ENCODE measurements at regions not wholly inside any gene's neighbourhood (a gene's known extent, or its start where the extent isn't known, plus 50 kb on each side); places are given as distances from the start of the nearest gene placed in this dataset.
A peak's percentile ranks its signal among the peaks of the same experiment; 100 is the strongest.

- POLR2A ChIA-PET: no interaction called here
- peaks cover 31% of the 10 kb centered on the region for H3K4me1 Mint-ChIP-seq (ENCODE audit: low read depth)
- no peaks in the 10 kb centered on the region for H3K9me3 Mint-ChIP-seq (ENCODE audit: insufficient read depth)
- peaks cover 6% of the 10 kb centered on the region for H3K36me3 Mint-ChIP-seq (ENCODE audit: low read depth)
- H3K4me3 Mint-ChIP-seq: no peak overlapping the region
- ATAC-seq (no peak), DNase-seq (no peak)
- no peak overlapping the region for H3K27ac Mint-ChIP-seq
- CTCF ChIA-PET: interaction anchor here (4.4 to 5.8 kb wide), 3 partner anchors 45 to 379 kb away, joined by 40 to 108 read pairs (median 70); no protein-coding TSS in a partner anchor
- no peaks in the 10 kb centered on the region for H3K27me3 Mint-ChIP-seq (ENCODE audit: low read depth)
Observed at GRCh38 chr1:172824209-172824608, 165.3 kb downstream of the FASLG start.

- no peak overlapping the region for H3K27ac Mint-ChIP-seq
- CTCF ChIA-PET: interaction anchor here (0.7 to 5.8 kb wide), 46 partner anchors 7 to 603 kb away, joined by 3 to 108 read pairs (median 4); partner anchors contain the start of gene TNFSF4
- no peak overlapping the region for H3K4me3 Mint-ChIP-seq
- H3K9me3 Mint-ChIP-seq (ENCODE audit: insufficient read depth): no peaks in the 10 kb centered on the region
- H3K27me3 Mint-ChIP-seq (ENCODE audit: low read depth): no peaks in the 10 kb centered on the region
- peaks cover 9% of the 10 kb centered on the region for H3K36me3 Mint-ChIP-seq (ENCODE audit: low read depth)
- peaks cover 26% of the 10 kb centered on the region for H3K4me1 Mint-ChIP-seq (ENCODE audit: low read depth)
- ATAC-seq (peak; percentile 55), DNase-seq (no peak)
- POLR2A ChIA-PET: interaction anchor here (0.6 to 0.8 kb wide), 4 partner anchors 37 to 380 kb away, joined by 3 read pairs; no protein-coding TSS in a partner anchor
Observed at GRCh38 chr1:172826096-172826741, 167.3 kb downstream of the FASLG start.

- POLR2A ChIA-PET: interaction anchor here (0.6 kb wide), 1 partner anchor 9 kb away, joined by 4 read pairs; no protein-coding TSS in a partner anchor
Observed at GRCh38 chr1:172827301-172827700, 168.4 kb downstream of the FASLG start.

GRCh38 chr1:172827841-172828240, 168.9 kb downstream of the FASLG start:
- H3K27me3 Mint-ChIP-seq (ENCODE audit: low read depth): no peaks in the 10 kb centered on the region
- H3K27ac Mint-ChIP-seq: no peak overlapping the region
- no peak overlapping the region for H3K4me3 Mint-ChIP-seq
- CTCF ChIA-PET: interaction anchor here (1.0 to 5.8 kb wide), 16 partner anchors 9 to 602 kb away, joined by 3 to 108 read pairs (median 7); partner anchors contain the start of gene TNFSF4
- peak; percentile 81 for ATAC-seq
- peaks cover 32% of the 10 kb centered on the region for H3K4me1 Mint-ChIP-seq (ENCODE audit: low read depth)
- peaks cover 9% of the 10 kb centered on the region for H3K36me3 Mint-ChIP-seq (ENCODE audit: low read depth)
- POLR2A ChIA-PET: interaction anchor here (0.6 kb wide), 1 partner anchor 10 kb away, joined by 4 read pairs; no protein-coding TSS in a partner anchor
- peak; percentile 53 for DNase-seq
- H3K9me3 Mint-ChIP-seq (ENCODE audit: insufficient read depth): no peaks in the 10 kb centered on the region

More at GRCh38 chr1:172827301-172827700, 168.4 kb downstream of the FASLG start:
- H3K9me3 Mint-ChIP-seq (ENCODE audit: insufficient read depth): no peaks in the 10 kb centered on the region
- peaks cover 27% of the 10 kb centered on the region for H3K4me1 Mint-ChIP-seq (ENCODE audit: low read depth)
- no peaks in the 10 kb centered on the region for H3K27me3 Mint-ChIP-seq (ENCODE audit: low read depth)
- no peak overlapping the region for H3K27ac Mint-ChIP-seq
- ATAC-seq: no peak
- CTCF ChIA-PET: interaction anchor here (1.0 to 5.8 kb wide), 27 partner anchors 8 to 602 kb away, joined by 3 to 108 read pairs (median 6); partner anchors contain the start of gene TNFSF4
- no peak for DNase-seq
- H3K36me3 Mint-ChIP-seq (ENCODE audit: low read depth): peaks cover 9% of the 10 kb centered on the region
- no peak overlapping the region for H3K4me3 Mint-ChIP-seq

- peaks cover 52% of the 10 kb centered on the region for H3K4me1 Mint-ChIP-seq (ENCODE audit: low read depth)
- H3K9me3 Mint-ChIP-seq (ENCODE audit: insufficient read depth): no peaks in the 10 kb centered on the region
- peak; percentile 29 for DNase-seq
- H3K36me3 Mint-ChIP-seq (ENCODE audit: low read depth): peaks cover 16% of the 10 kb centered on the region
- CTCF ChIA-PET: interaction anchor here (1.3 kb wide), 1 partner anchor 370 kb away, joined by 3 read pairs; no protein-coding TSS in a partner anchor
- POLR2A ChIA-PET: no interaction called here
- peak overlapping the region; percentile 0 for H3K27ac Mint-ChIP-seq
- H3K27me3 Mint-ChIP-seq (ENCODE audit: low read depth): peaks cover 2% of the 10 kb centered on the region
- no peak overlapping the region for H3K4me3 Mint-ChIP-seq
- no peak for ATAC-seq
Observed at GRCh38 chr1:172832006-172832725, 173.3 kb downstream of the FASLG start.

GRCh38 chr1:172833954-172834353, 175.1 kb downstream of the FASLG start:
- no peak overlapping the region for H3K27ac Mint-ChIP-seq
- peaks cover 70% of the 10 kb centered on the region for H3K4me1 Mint-ChIP-seq (ENCODE audit: low read depth)
- H3K4me3 Mint-ChIP-seq: no peak overlapping the region
- no peak for DNase-seq
- H3K9me3 Mint-ChIP-seq (ENCODE audit: insufficient read depth): no peaks in the 10 kb centered on the region
- H3K36me3 Mint-ChIP-seq (ENCODE audit: low read depth): peaks cover 16% of the 10 kb centered on the region
- peaks cover 2% of the 10 kb centered on the region for H3K27me3 Mint-ChIP-seq (ENCODE audit: low read depth)
- CTCF ChIA-PET: interaction anchor here (3.0 kb wide), 1 partner anchor 90 kb away, joined by 10 read pairs; no protein-coding TSS in a partner anchor
- ATAC-seq: no peak
- POLR2A ChIA-PET: no interaction called here

- Mint-ChIP-seq H3K4me3 (no peak overlapping the region), H3K27me3 (ENCODE audit: low read depth) (peaks cover 2% of the 10 kb centered on the region), H3K27ac (no peak overlapping the region), H3K9me3 (ENCODE audit: insufficient read depth) (no peaks in the 10 kb centered on the region), H3K4me1 (ENCODE audit: low read depth) (peaks cover 69% of the 10 kb centered on the region), H3K36me3 (ENCODE audit: low read depth) (peaks cover 12% of the 10 kb centered on the region)
- no peak for DNase-seq
- POLR2A ChIA-PET: no interaction called here
- CTCF ChIA-PET: interaction anchor here (3.0 kb wide), 1 partner anchor 90 kb away, joined by 10 read pairs; no protein-coding TSS in a partner anchor
- no peak for ATAC-seq
Observed at GRCh38 chr1:172834609-172835008, 175.7 kb downstream of the FASLG start.

GRCh38 chr1:172835834-172836233, 176.9 kb downstream of the FASLG start:
- Mint-ChIP-seq H3K9me3 (ENCODE audit: insufficient read depth) (no peaks in the 10 kb centered on the region), H3K27me3 (ENCODE audit: low read depth) (peaks cover 2% of the 10 kb centered on the region), H3K4me3 (no peak overlapping the region), H3K27ac (no peak overlapping the region), H3K4me1 (ENCODE audit: low read depth) (peaks cover 68% of the 10 kb centered on the region), H3K36me3 (ENCODE audit: low read depth) (peaks cover 7% of the 10 kb centered on the region)
- POLR2A ChIA-PET: no interaction called here
- ATAC-seq (no peak), DNase-seq (no peak)
- CTCF ChIA-PET: interaction anchor here (1.1 to 4.1 kb wide), 4 partner anchors 9 to 94 kb away, joined by 3 to 27 read pairs (median 8); no protein-coding TSS in a partner anchor

GRCh38 chr1:172837816-172838679, 179.1 kb downstream of the FASLG start:
- CTCF ChIA-PET: interaction anchor here (1.5 to 4.1 kb wide), 3 partner anchors 11 to 365 kb away, joined by 4 to 27 read pairs (median 6); no protein-coding TSS in a partner anchor
- Mint-ChIP-seq H3K9me3 (ENCODE audit: insufficient read depth) (no peaks in the 10 kb centered on the region), H3K36me3 (ENCODE audit: low read depth) (peaks cover 7% of the 10 kb centered on the region), H3K27ac (peak overlapping the region; percentile 39), H3K4me3 (peak overlapping the region; percentile 44), H3K27me3 (ENCODE audit: low read depth) (peaks cover 13% of the 10 kb centered on the region), H3K4me1 (ENCODE audit: low read depth) (peaks cover 52% of the 10 kb centered on the region)
- ATAC-seq (peak; percentile 99), DNase-seq (peak; percentile 52)
- POLR2A ChIA-PET: no interaction called here

GRCh38 chr1:172838680-172839313, 179.9 kb downstream of the FASLG start:
- H3K27me3 Mint-ChIP-seq (ENCODE audit: low read depth): peaks cover 13% of the 10 kb centered on the region
- no peaks in the 10 kb centered on the region for H3K9me3 Mint-ChIP-seq (ENCODE audit: insufficient read depth)
- CTCF ChIA-PET: interaction anchor here (2.6 to 4.1 kb wide), 2 partner anchors 12 to 364 kb away, joined by 6 to 27 read pairs; no protein-coding TSS in a partner anchor
- POLR2A ChIA-PET: no interaction called here
- peak overlapping the region; percentile 44 for H3K4me3 Mint-ChIP-seq
- H3K4me1 Mint-ChIP-seq (ENCODE audit: low read depth): peaks cover 45% of the 10 kb centered on the region
- peak; percentile 5 for ATAC-seq
- H3K27ac Mint-ChIP-seq: peak overlapping the region; percentile 39
- peaks cover 2% of the 10 kb centered on the region for H3K36me3 Mint-ChIP-seq (ENCODE audit: low read depth)
- no peak for DNase-seq

All from activated CD8-positive, alpha-beta T cell treated with anti-CD3 and anti-CD28 coated beads, Interleukin-2, amount 10 ng/mL, durations not matched to agents 7 days and 5 days (primary cell).